ENCODE measurements at regions not wholly inside any gene's neighbourhood (a gene's known extent, or its start where the extent isn't known, plus 50 kb on each side); places are given as distances from the start of the nearest gene placed in this dataset.
"Not testable (repeated sequence)": the region's sequence is repeated elsewhere in the genome, so short reads cannot be mapped to it uniquely, and the experiment has no call there.

DNA sequence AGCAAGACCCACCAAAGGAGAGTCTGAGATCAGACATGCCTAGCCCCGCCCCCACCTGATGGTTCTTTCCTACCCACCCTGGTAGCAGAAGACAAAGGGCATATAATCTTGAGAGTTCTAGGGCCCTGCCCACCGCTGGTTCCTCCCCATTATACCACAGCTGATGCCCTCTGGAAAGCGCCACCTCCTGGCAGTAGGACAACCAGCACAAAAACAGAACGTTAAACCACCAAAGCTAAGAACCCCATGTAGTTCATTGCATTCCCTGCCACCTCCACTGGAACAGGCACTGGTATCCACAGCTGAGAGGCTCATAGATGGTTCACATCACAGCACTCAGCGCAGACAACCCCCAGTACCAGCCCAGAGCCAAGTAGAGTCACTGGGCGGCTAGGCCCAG, 81.2 kb upstream of the TRPC7 start:
- DNase-seq (ENCODE audit: low read depth) = no peak
- no peak for TF ChIP-seq CTCF (IDR thresholded peaks at IDR 0.05; ENCODE audit: control insufficient read depth, extremely low read depth, insufficient read depth)
- no peak overlapping the region for H3K4me3 ChIP-seq (ENCODE audit: low read depth, low read length)

GRCh38 chr5:136444099-136444498, 78.8 kb upstream of the TRPC7 start:
- H3K4me3 ChIP-seq (ENCODE audit: low read depth, low read length); DNase-seq (ENCODE audit: low read depth): not testable (repeated sequence)

- no peak for DNase-seq (ENCODE audit: low read depth)
- no peak overlapping the region for H3K4me3 ChIP-seq (ENCODE audit: low read depth, low read length)
- TF ChIP-seq CTCF (IDR thresholded peaks at IDR 0.05; ENCODE audit: control insufficient read depth, extremely low read depth, insufficient read depth) = no peak
Observed at GRCh38 chr5:136439367-136439766, 74.0 kb upstream of the TRPC7 start.

GRCh38 chr5:136435946-136436543, 70.7 kb upstream of the TRPC7 start:
- no peak for TF ChIP-seq CTCF (IDR thresholded peaks at IDR 0.05; ENCODE audit: control insufficient read depth, extremely low read depth, insufficient read depth)
- no peak overlapping the region for H3K4me3 ChIP-seq (ENCODE audit: low read depth, low read length)

DNA sequence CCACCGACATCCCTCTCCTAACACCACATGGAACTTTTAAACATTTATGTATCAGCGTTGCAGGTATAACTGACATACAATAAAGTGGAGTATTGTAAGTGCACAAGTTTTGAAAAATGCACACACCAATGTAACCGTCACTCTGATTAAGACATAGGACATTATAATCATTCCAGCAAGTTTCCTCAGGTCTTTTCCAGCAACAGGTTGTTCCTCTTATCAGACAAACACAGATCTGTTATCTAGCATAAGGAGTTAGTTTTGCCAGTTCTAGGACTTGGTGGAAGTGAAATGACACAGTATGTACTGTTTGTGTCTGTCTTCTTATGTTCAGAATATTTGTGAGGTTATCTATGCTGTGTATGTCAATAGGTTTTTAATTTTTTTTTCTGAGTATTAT, 69.5 kb upstream of the TRPC7 start:
- no peak for TF ChIP-seq CTCF (IDR thresholded peaks at IDR 0.05; ENCODE audit: control insufficient read depth, extremely low read depth, insufficient read depth)
- H3K4me3 ChIP-seq (ENCODE audit: low read depth, low read length) = no peak overlapping the region
- DNase-seq (ENCODE audit: low read depth) = no peak

More at GRCh38 chr5:136435946-136436543, 70.7 kb upstream of the TRPC7 start:
- DNase-seq (ENCODE audit: low read depth) = no peak

- no peak for DNase-seq (ENCODE audit: low read depth)
- TF ChIP-seq CTCF (IDR thresholded peaks at IDR 0.05; ENCODE audit: control insufficient read depth, extremely low read depth, insufficient read depth) = no peak
- no peak overlapping the region for H3K4me3 ChIP-seq (ENCODE audit: low read depth, low read length)
Observed at GRCh38 chr5:136432705-136433104, 67.4 kb upstream of the TRPC7 start.

GRCh38 chr5:136430081-136430480, 64.7 kb upstream of the TRPC7 start:
- DNase-seq (ENCODE audit: low read depth) = no peak
- no peak overlapping the region for H3K4me3 ChIP-seq (ENCODE audit: low read depth, low read length)
- no peak for TF ChIP-seq CTCF (IDR thresholded peaks at IDR 0.05; ENCODE audit: control insufficient read depth, extremely low read depth, insufficient read depth)

All from LNCaP clone FGC (cell line).